HepG2 (cell line): ENCODE measurements at regions not wholly inside any gene's neighbourhood (a gene's known extent, or its start where the extent isn't known, plus 50 kb on each side); places are given as distances from the start of the nearest gene placed in this dataset.
A peak's percentile ranks its signal among the peaks of the same experiment; 100 is the strongest.

Experiments used
- ATF3 ChIP-seq: sonication (generic); formaldehyde crosslinking; IDR thresholded peaks from 2 replicates; pipeline ENCODE4 v1.4.0; 2020; ENCODE audit warnings: missing genetic modification reagents
- ATF6 ChIP-seq: sonication (generic); formaldehyde crosslinking; conservative IDR thresholded peaks from 2 replicates; pipeline ENCODE4 v1.4.0; 2020; ENCODE audit warnings: missing genetic modification reagents
- CEBPG ChIP-seq: IDR thresholded peaks from 2 replicates; pipeline ENCODE4 v1.6.1; 2016
- DPF2 ChIP-seq: sonication (generic); formaldehyde crosslinking; IDR thresholded peaks from 2 replicates; pipeline ENCODE4 v1.4.0; 2020; ENCODE audit warnings: mild to moderate bottlenecking, low read depth, missing genetic modification reagents, borderline replicate concordance
- GPBP1L1 ChIP-seq: sonication (generic); formaldehyde crosslinking; IDR thresholded peaks from 2 replicates; pipeline ENCODE4 v1.5.0; 2020; ENCODE audit warnings: mild to moderate bottlenecking, missing genetic modification reagents
- HDAC1 ChIP-seq: sonication (generic); formaldehyde crosslinking; IDR thresholded peaks from 2 replicates; pipeline ENCODE4 v1.5.1; 2020; ENCODE audit warnings: mild to moderate bottlenecking, missing genetic modification reagents
- MLXIP ChIP-seq: sonication (generic); formaldehyde crosslinking; IDR thresholded peaks from 2 replicates; pipeline ENCODE4 v1.9.0; 2021; ENCODE audit warnings: missing genetic modification reagents, borderline replicate concordance
- MYNN ChIP-seq: sonication (generic); formaldehyde crosslinking; IDR thresholded peaks from 2 replicates; pipeline ENCODE4 v1.4.0; 2020; ENCODE audit warnings: mild to moderate bottlenecking, low read depth, missing genetic modification reagents
- NR2F2 ChIP-seq: IDR thresholded peaks from 2 replicates; pipeline ENCODE4 v1.6.1; 2012; ENCODE audit warnings: low read depth, inconsistent platforms, borderline replicate concordance
- TBP ChIP-seq: sonication (generic); formaldehyde crosslinking; IDR thresholded peaks from 2 replicates; pipeline ENCODE4 v1.5.0; 2020; ENCODE audit warnings: missing genetic modification reagents
- THYN1 ChIP-seq: sonication (generic); formaldehyde crosslinking; IDR thresholded peaks from 2 replicates; pipeline ENCODE4 v1.8.1; 2023; ENCODE audit warnings: low read depth, mild to moderate bottlenecking, moderate library complexity, missing genetic modification reagents, borderline replicate concordance
- TP53 ChIP-seq: sonication (generic); formaldehyde crosslinking; conservative IDR thresholded peaks from 2 replicates; pipeline ENCODE4 v1.4.0; 2020; ENCODE audit warnings: missing genetic modification reagents
- U2AF2 ChIP-seq: fragments of 200-400 bp; formaldehyde crosslinking; IDR thresholded peaks from 2 replicates; pipeline ENCODE4 v1.6.1; 2017; ENCODE audit warnings: low read depth, mild to moderate bottlenecking, low read length
- ZBTB25 ChIP-seq: IDR thresholded peaks from 2 replicates; pipeline ENCODE4 v1.6.1; 2018; ENCODE audit warnings: missing genetic modification reagents
- ZBTB49 ChIP-seq: sonication (generic); formaldehyde crosslinking; IDR thresholded peaks from 2 replicates; pipeline ENCODE4 v1.4.0; 2020; ENCODE audit warnings: missing genetic modification reagents, borderline replicate concordance
- ZFP62 ChIP-seq: sonication (generic); formaldehyde crosslinking; IDR thresholded peaks from 2 replicates; pipeline ENCODE4 v1.4.0; 2020; ENCODE audit warnings: missing genetic modification reagents
- ZKSCAN5 ChIP-seq: sonication (generic); formaldehyde crosslinking; IDR thresholded peaks from 2 replicates; pipeline ENCODE4 v1.5.1; 2020; ENCODE audit warnings: mild to moderate bottlenecking, missing genetic modification reagents
- ZNF20 ChIP-seq: sonication (generic); formaldehyde crosslinking; IDR thresholded peaks from 2 replicates; pipeline ENCODE4 v1.4.0; 2020; ENCODE audit warnings: mild to moderate bottlenecking, moderate library complexity, missing genetic modification reagents
- ZNF264 ChIP-seq: sonication (generic); formaldehyde crosslinking; IDR thresholded peaks from 2 replicates; pipeline ENCODE4 v1.4.0; 2020; ENCODE audit warnings: missing genetic modification reagents
- ZNF317 ChIP-seq: sonication (generic); formaldehyde crosslinking; IDR thresholded peaks from 2 replicates; pipeline ENCODE4 v1.5.0; 2020; ENCODE audit warnings: mild to moderate bottlenecking, missing genetic modification reagents
- ZNF326 ChIP-seq: sonication (generic); formaldehyde crosslinking; IDR thresholded peaks from 2 replicates; pipeline ENCODE4 v1.4.0; 2020; ENCODE audit warnings: missing genetic modification reagents, borderline replicate concordance
- ZNF496 ChIP-seq: sonication (generic); formaldehyde crosslinking; IDR thresholded peaks from 2 replicates; pipeline ENCODE4 v1.8.1; 2023; ENCODE audit warnings: mild to moderate bottlenecking, moderate library complexity, missing genetic modification reagents; ENCODE audit not compliant: insufficient replicate concordance

- no peak for TF ChIP-seq TP53 (CRISPR knock-in tag)
- TF ChIP-seq ZKSCAN5 (CRISPR knock-in tag): no peak
- no peak for TF ChIP-seq ZFP62 (CRISPR knock-in tag)
- TF ChIP-seq ZNF326 (CRISPR knock-in tag): no peak
- no peak for TF ChIP-seq ZNF20 (CRISPR knock-in tag)
- TF ChIP-seq ZBTB49 (CRISPR knock-in tag): no peak
- TF ChIP-seq MLXIP (CRISPR knock-in tag): no peak
- peak; percentile 21; the same call in 1 of the 2 replicates for TF ChIP-seq HDAC1 (CRISPR knock-in tag)
- no peak for TF ChIP-seq ATF3 (CRISPR knock-in tag)
- TF ChIP-seq ATF6 (CRISPR knock-in tag): no peak
- TF ChIP-seq U2AF2: no peak
- TF ChIP-seq TBP: no peak
- TF ChIP-seq ZNF496 (CRISPR knock-in tag): no peak
- no peak for TF ChIP-seq ZNF264 (CRISPR knock-in tag)
- no peak for TF ChIP-seq GPBP1L1 (CRISPR knock-in tag)
- no peak for TF ChIP-seq CEBPG (CRISPR knock-in tag)
- TF ChIP-seq NR2F2: no peak
- no peak; the same call in 1 of the 2 replicates for TF ChIP-seq ZNF317 (CRISPR knock-in tag)
- no peak for TF ChIP-seq MYNN (CRISPR knock-in tag)
- no peak for TF ChIP-seq DPF2 (CRISPR knock-in tag)
- no peak for TF ChIP-seq THYN1
- no peak for TF ChIP-seq ZBTB25 (CRISPR knock-in tag)
Measured at GRCh38 chr1:4265836-4266235, 365.8 kb upstream of the C1orf174 start (continued).
